H9 (cell line): ENCODE measurements at regions not wholly inside any gene's neighbourhood (a gene's known extent, or its start where the extent isn't known, plus 50 kb on each side); places are given as distances from the start of the nearest gene placed in this dataset.

ENCODE experiments used
- DNase-seq: peaks from one replicate; pipeline ENCODE4 v3.0.0-alpha.2; 2017
- H2AFZ ChIP-seq: one replicate; pipeline ENCODE4 v1.6.1; 2013; ENCODE audit warnings: mild to moderate bottlenecking, low read length, control low read depth, moderate library complexity
- H2AK5ac ChIP-seq: 2 replicates; pipeline ENCODE4 v1.6.1; 2013; ENCODE audit warnings: low read length, control low read depth, mixed read lengths; ENCODE audit not compliant: insufficient read length
- H2BK120ac ChIP-seq: one replicate; pipeline ENCODE4 v1.6.1; 2013; ENCODE audit warnings: low read depth, mild to moderate bottlenecking, low read length, control low read depth, inconsistent platforms; ENCODE audit not compliant: poor library complexity, severe bottlenecking
- H2BK12ac ChIP-seq: 2 replicates; pipeline ENCODE4 v1.6.1; 2013; ENCODE audit warnings: low read length, control low read depth, mixed read lengths, low read depth; ENCODE audit not compliant: insufficient read length
- H2BK15ac ChIP-seq: 2 replicates; pipeline ENCODE4 v1.6.1; 2013; ENCODE audit warnings: low read depth, low read length, control low read depth
- H2BK20ac ChIP-seq: one replicate; pipeline ENCODE4 v1.6.1; 2013; ENCODE audit warnings: low read depth, mild to moderate bottlenecking, low read length, control low read depth, inconsistent platforms; ENCODE audit not compliant: poor library complexity, severe bottlenecking
- H2BK5ac ChIP-seq: 2 replicates; pipeline ENCODE4 v1.6.1; 2013; ENCODE audit warnings: low read length, control low read depth, mixed read lengths; ENCODE audit not compliant: insufficient read length
- H3K14ac ChIP-seq: 2 replicates; pipeline ENCODE4 v1.6.1; 2013; ENCODE audit warnings: low read length, control low read depth; ENCODE audit not compliant: insufficient read depth
- H3K18ac ChIP-seq: 2 replicates; pipeline ENCODE4 v1.6.1; 2013; ENCODE audit warnings: low read depth, mild to moderate bottlenecking, mixed read lengths, low read length, control low read depth; ENCODE audit not compliant: insufficient read length
- H3K23ac ChIP-seq: 2 replicates; pipeline ENCODE4 v1.6.1; 2013; ENCODE audit warnings: low read length, control low read depth, mixed read lengths, low read depth; ENCODE audit not compliant: insufficient read length
- H3K23me2 ChIP-seq: 2 replicates; pipeline ENCODE4 v1.6.1; 2013; ENCODE audit warnings: low read depth, mild to moderate bottlenecking, mixed read lengths, low read length, control low read depth; ENCODE audit not compliant: insufficient read length, poor library complexity, severe bottlenecking
- H3K27ac ChIP-seq: 2 replicates; pipeline ENCODE4 v1.5.1; 2013; ENCODE audit warnings: low read length, control low read depth, mixed read lengths, low read depth; ENCODE audit not compliant: insufficient read length
- H3K27me3 ChIP-seq: 2 replicates; pipeline ENCODE4 v1.6.1; 2013; ENCODE audit warnings: low read length, control low read depth, inconsistent platforms; ENCODE audit not compliant: insufficient read depth
- H3K4ac ChIP-seq: 2 replicates; pipeline ENCODE4 v1.6.1; 2013; ENCODE audit warnings: low read depth, mild to moderate bottlenecking, control low read depth, inconsistent platforms, low read length, moderate library complexity
- H3K4me1 ChIP-seq: 2 replicates; pipeline ENCODE4 v1.6.1; 2013; ENCODE audit warnings: low read length, control low read depth, inconsistent platforms; ENCODE audit not compliant: insufficient read depth
- H3K4me2 ChIP-seq: 2 replicates; pipeline ENCODE4 v1.6.1; 2013; ENCODE audit warnings: low read length, control low read depth, mixed read lengths; ENCODE audit not compliant: insufficient read length, insufficient read depth
- H3K56ac ChIP-seq: 2 replicates; pipeline ENCODE4 v1.6.1; 2013; ENCODE audit warnings: low read depth, mild to moderate bottlenecking, mixed read lengths, low read length, control low read depth; ENCODE audit not compliant: insufficient read length
- H3K79me1 ChIP-seq: 2 replicates; pipeline ENCODE4 v1.6.1; 2013; ENCODE audit warnings: low read depth, mild to moderate bottlenecking, moderate library complexity, low read length, control low read depth, inconsistent platforms; ENCODE audit not compliant: insufficient read depth, poor library complexity, severe bottlenecking
- H3K79me2 ChIP-seq: 2 replicates; pipeline ENCODE4 v1.6.1; 2013; ENCODE audit warnings: low read length, control low read depth, inconsistent platforms; ENCODE audit not compliant: insufficient read depth
- H3K9ac ChIP-seq: 2 replicates; pipeline ENCODE4 v1.6.1; 2013; ENCODE audit warnings: low read length, control low read depth, mixed read lengths; ENCODE audit not compliant: insufficient read length; ENCODE audit errors: extremely low read depth
- H3K9me3 ChIP-seq: one replicate; pipeline ENCODE4 v1.6.1; 2013; ENCODE audit warnings: low read depth, low read length, inconsistent platforms; ENCODE audit not compliant: control insufficient read depth
- H3T11ph ChIP-seq: one replicate; pipeline ENCODE4 v1.6.1; 2013; ENCODE audit warnings: mild to moderate bottlenecking, low read length, control low read depth, inconsistent platforms
- H4K20me1 ChIP-seq: one replicate; pipeline ENCODE4 v1.6.1; 2013; ENCODE audit not compliant: control insufficient read depth, insufficient read length, insufficient read depth
- H4K5ac ChIP-seq: 2 replicates; pipeline ENCODE4 v1.6.1; 2013; ENCODE audit warnings: low read depth, mild to moderate bottlenecking, mixed read lengths, low read length, control low read depth; ENCODE audit not compliant: insufficient read length
- H4K8ac ChIP-seq: replicated peaks from 2 replicates; pipeline ENCODE4 v1.6.1; 2013; ENCODE audit warnings: low read length, control low read depth, mixed read lengths, low read depth; ENCODE audit not compliant: insufficient read length
- H4K91ac ChIP-seq: 2 replicates; pipeline ENCODE4 v1.6.1; 2013; ENCODE audit warnings: low read depth, mild to moderate bottlenecking, moderate library complexity, mixed read lengths, low read length, control low read depth; ENCODE audit not compliant: insufficient read length
- H3K27ac Mint-ChIP-seq, 3 experiments: 2 replicates in 2 of 3; 3 replicates in 1 of 3; pipeline ENCODE4 v1.8.0; 2020 to 2021; ENCODE audit warnings: mixed read lengths in 3 of 3, mild to moderate bottlenecking in 1 of 3, moderate library complexity in 1 of 3
- H3K27me3 Mint-ChIP-seq: 2 replicates; pipeline ENCODE4 v1.8.0; 2021; ENCODE audit warnings: low read depth, mild to moderate bottlenecking, moderate library complexity, mixed read lengths
- H3K36me3 Mint-ChIP-seq, 3 experiments: 2 replicates in 2 of 3; 3 replicates in 1 of 3; pipeline ENCODE4 v1.8.0; 2020 to 2021; ENCODE audit warnings: low read depth in 3 of 3, mixed read lengths in 3 of 3; ENCODE audit not compliant: insufficient read depth in 1 of 3
- H3K4me1 Mint-ChIP-seq, 2 experiments: 2 replicates each; pipeline ENCODE4 v1.8.0; 2020; ENCODE audit warnings: mixed read lengths in 2 of 2
- H3K4me3 Mint-ChIP-seq, 2 experiments: 2 replicates in 1 of 2; 3 replicates in 1 of 2; pipeline ENCODE4 v1.8.0; 2020 to 2021; ENCODE audit warnings: mild to moderate bottlenecking in 2 of 2, mixed read lengths in 2 of 2, moderate library complexity in 1 of 2
- H3K9me3 Mint-ChIP-seq, 2 experiments: 2 replicates in 1 of 2; 3 replicates in 1 of 2; pipeline ENCODE4 v1.8.0; 2020; ENCODE audit warnings: mild to moderate bottlenecking in 2 of 2, mixed read lengths in 2 of 2, moderate library complexity in 1 of 2
- WGBS: extraction: QIAGEN DNeasy Blood & Tissue Kit; methylation state at CpG from one replicate; pipeline ENCODE4 v1.1.7; 2013; ENCODE audit warnings: missing lambda C conversion rate, low lambda C conversion rate, mixed read lengths; ENCODE audit not compliant: insufficient read length; ENCODE audit errors: extremely low coverage; 5-methylcytosine and 5-hydroxymethylcytosine counted together
- TF ChIP-seq, protein P1 (sequence below): fragments of 200-600 bp; sonication (generic); conservative IDR thresholded peaks from 3 replicates; pipeline ENCODE4 v1.8.0; 2021; ENCODE audit warnings: antibody characterized with exemption, mild to moderate bottlenecking

DNA sequence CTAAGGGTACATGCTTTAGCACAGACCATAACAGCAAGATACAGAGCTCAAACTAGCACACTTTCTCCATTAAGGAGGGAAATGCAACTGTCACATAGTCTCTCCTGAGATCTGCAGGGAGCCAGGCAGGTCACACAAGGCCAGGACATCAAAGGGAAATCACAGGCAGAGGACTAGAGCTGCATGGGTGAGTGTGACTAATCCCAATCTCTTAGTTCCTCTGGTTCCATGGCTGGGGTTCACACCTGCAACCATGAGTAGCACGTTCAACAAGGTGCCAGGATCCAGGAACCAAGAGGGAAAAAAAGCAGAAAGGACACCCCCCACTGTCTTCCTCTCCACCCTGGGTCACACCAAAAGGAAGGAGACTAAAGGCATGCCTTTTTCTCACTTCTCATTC lies 296.5 kb upstream of the STEAP1 start:
- no peak overlapping the region for H2BK120ac ChIP-seq
- H3K79me1 ChIP-seq: no peaks in the 10 kb centered on the region
- H2BK12ac ChIP-seq: no peak overlapping the region
- no peaks in the 10 kb centered on the region for H3K4me1 ChIP-seq
- H3K18ac ChIP-seq: no peak overlapping the region
- no peak overlapping the region for H4K91ac ChIP-seq
- WGBS: no CpG with 5 or more reads among the region's 1 CpG
- no peaks in the 10 kb centered on the region for H3K27me3 ChIP-seq
- Mint-ChIP-seq H3K9me3 (peaks cover 29 to 31% of the 10 kb centered on the region in 2 experiments), H3K4me1 (peaks cover 0 to 3% of the 10 kb centered on the region in 2 experiments; a peak in 1 of 4 replicates), H3K36me3 (peaks cover 3 to 30% (median 6%) of the 10 kb centered on the region in 3 experiments; a peak in 6 of 7 replicates), H3K27ac (no peak overlapping the region), H3K4me3 (no peak overlapping the region), H3K27me3 (no peaks in the 10 kb centered on the region; the same call in 1 of the 2 replicates)
- no peaks in the 10 kb centered on the region for H3K79me2 ChIP-seq
- no peak overlapping the region for H2BK15ac ChIP-seq
- no peak overlapping the region for H3K27ac ChIP-seq
- H4K5ac ChIP-seq: no peak overlapping the region
- H2BK5ac ChIP-seq: no peak overlapping the region
- H3T11ph ChIP-seq: no peak overlapping the region
- H2BK20ac ChIP-seq: no peak overlapping the region
- DNase-seq: no peak
- TF ChIP-seq, protein P1, sequence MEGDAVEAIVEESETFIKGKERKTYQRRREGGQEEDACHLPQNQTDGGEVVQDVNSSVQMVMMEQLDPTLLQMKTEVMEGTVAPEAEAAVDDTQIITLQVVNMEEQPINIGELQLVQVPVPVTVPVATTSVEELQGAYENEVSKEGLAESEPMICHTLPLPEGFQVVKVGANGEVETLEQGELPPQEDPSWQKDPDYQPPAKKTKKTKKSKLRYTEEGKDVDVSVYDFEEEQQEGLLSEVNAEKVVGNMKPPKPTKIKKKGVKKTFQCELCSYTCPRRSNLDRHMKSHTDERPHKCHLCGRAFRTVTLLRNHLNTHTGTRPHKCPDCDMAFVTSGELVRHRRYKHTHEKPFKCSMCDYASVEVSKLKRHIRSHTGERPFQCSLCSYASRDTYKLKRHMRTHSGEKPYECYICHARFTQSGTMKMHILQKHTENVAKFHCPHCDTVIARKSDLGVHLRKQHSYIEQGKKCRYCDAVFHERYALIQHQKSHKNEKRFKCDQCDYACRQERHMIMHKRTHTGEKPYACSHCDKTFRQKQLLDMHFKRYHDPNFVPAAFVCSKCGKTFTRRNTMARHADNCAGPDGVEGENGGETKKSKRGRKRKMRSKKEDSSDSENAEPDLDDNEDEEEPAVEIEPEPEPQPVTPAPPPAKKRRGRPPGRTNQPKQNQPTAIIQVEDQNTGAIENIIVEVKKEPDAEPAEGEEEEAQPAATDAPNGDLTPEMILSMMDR: no peak
- H2AK5ac ChIP-seq: no peak overlapping the region
- no peaks in the 10 kb centered on the region for H4K20me1 ChIP-seq
- H3K23ac ChIP-seq: no peak overlapping the region
- H3K4me2 ChIP-seq: no peak overlapping the region
- no peak overlapping the region for H2AFZ ChIP-seq
- H3K56ac ChIP-seq: no peak overlapping the region
- H3K4ac ChIP-seq: no peak overlapping the region
- peaks cover 21% of the 10 kb centered on the region for H3K9me3 ChIP-seq
- no peak overlapping the region for H3K14ac ChIP-seq
- no peak overlapping the region for H3K9ac ChIP-seq
- no peaks in the 10 kb centered on the region for H3K23me2 ChIP-seq
- H4K8ac ChIP-seq: no peak overlapping the region
